Body of pancreas (tissue), 4 donors: ENCODE measurements at regions not wholly inside any gene's neighbourhood (a gene's known extent, or its start where the extent isn't known, plus 50 kb on each side); places are given as distances from the start of the nearest gene placed in this dataset.

ENCODE experiments used
- POLR2A ChIP-seq, 3 donors: fragments of 450-650 bp; IDR thresholded peaks; one replicate each; pipeline ENCODE4 v1.6.1; 2016; ENCODE audit warnings: antibody characterized with exemption in 3 of 3, mild to moderate bottlenecking in 2 of 3
- TF ChIP-seq, protein P1 (sequence below), 7 experiments: fragments of 450-650 bp in 4 of 7; fragments of 200-600 bp in 3 of 7; sonication (generic) in 3 of 7; IDR thresholded peaks; one replicate each; pipeline ENCODE4 v1.5.1; 2016 to 2019; ENCODE audit warnings: antibody characterized with exemption in 7 of 7

DNA sequence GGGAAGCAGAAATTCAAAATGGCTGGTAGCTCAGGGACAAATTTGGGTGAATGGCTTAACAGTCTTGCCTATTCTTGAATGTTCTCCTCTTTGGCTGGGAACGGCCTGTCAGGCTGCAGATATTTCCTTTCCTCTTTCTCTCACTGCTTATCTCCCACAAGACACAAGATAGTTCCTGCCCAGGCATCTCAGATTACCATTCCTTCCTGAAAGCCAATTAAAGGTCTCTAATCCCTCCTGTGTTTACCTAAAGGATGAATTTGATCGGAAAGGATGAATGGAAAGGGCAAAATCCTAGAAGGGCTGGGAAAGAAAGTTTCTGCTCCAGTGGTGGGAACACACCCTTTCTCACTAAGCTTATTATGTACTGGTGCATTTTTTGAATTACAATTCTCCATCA lies 95.9 kb upstream of the JAG1 start:
- TF ChIP-seq, protein P1, sequence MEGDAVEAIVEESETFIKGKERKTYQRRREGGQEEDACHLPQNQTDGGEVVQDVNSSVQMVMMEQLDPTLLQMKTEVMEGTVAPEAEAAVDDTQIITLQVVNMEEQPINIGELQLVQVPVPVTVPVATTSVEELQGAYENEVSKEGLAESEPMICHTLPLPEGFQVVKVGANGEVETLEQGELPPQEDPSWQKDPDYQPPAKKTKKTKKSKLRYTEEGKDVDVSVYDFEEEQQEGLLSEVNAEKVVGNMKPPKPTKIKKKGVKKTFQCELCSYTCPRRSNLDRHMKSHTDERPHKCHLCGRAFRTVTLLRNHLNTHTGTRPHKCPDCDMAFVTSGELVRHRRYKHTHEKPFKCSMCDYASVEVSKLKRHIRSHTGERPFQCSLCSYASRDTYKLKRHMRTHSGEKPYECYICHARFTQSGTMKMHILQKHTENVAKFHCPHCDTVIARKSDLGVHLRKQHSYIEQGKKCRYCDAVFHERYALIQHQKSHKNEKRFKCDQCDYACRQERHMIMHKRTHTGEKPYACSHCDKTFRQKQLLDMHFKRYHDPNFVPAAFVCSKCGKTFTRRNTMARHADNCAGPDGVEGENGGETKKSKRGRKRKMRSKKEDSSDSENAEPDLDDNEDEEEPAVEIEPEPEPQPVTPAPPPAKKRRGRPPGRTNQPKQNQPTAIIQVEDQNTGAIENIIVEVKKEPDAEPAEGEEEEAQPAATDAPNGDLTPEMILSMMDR (IDR thresholded peaks at IDR 0.05) = no peak
- no peak for TF ChIP-seq POLR2A (IDR thresholded peaks at IDR 0.05)
